ENCODE measurements at regions not wholly inside any gene's neighbourhood (a gene's known extent, or its start where the extent isn't known, plus 50 kb on each side); places are given as distances from the start of the nearest gene placed in this dataset.
"Not testable (repeated sequence)": the region's sequence is repeated elsewhere in the genome, so short reads cannot be mapped to it uniquely, and the experiment has no call there.

- Mint-ChIP-seq H3K4me3 (no peak overlapping the region), H3K36me3 (ENCODE audit: low read depth) (no peaks in the 10 kb centered on the region), H3K9me3 (peaks cover 8% of the 10 kb centered on the region), H3K27me3 (no peaks in the 10 kb centered on the region), H3K4me1 (no peaks in the 10 kb centered on the region), H3K27ac (no peak overlapping the region)
- no peak for DNase-seq
- intact Hi-C loops (cut with micrococcal nuclease), result no loop called here
Measured at GRCh38 chr5:89173528-89173927, 290.5 kb upstream of the MEF2C start.

GRCh38 chr5:89168766-89169165 lies 285.8 kb upstream of the MEF2C start:
- DNase-seq, result no peak
- intact Hi-C loops (cut with micrococcal nuclease), result no loop called here
- Mint-ChIP-seq H3K4me3 (no peak overlapping the region), H3K36me3 (ENCODE audit: low read depth) (no peaks in the 10 kb centered on the region), H3K27me3 (no peaks in the 10 kb centered on the region), H3K9me3 (peaks cover 8% of the 10 kb centered on the region), H3K4me1 (no peaks in the 10 kb centered on the region), H3K27ac (no peak overlapping the region)

- H3K4me3 Mint-ChIP-seq; H3K4me1 Mint-ChIP-seq; intact Hi-C loops (cut with micrococcal nuclease); H3K27ac Mint-ChIP-seq; DNase-seq; H3K27me3 Mint-ChIP-seq; H3K36me3 Mint-ChIP-seq (ENCODE audit: low read depth): not testable (repeated sequence)
- H3K9me3 Mint-ChIP-seq, result peaks cover 12% of the 10 kb centered on the region
Measured at GRCh38 chr5:89164703-89165102, 281.7 kb upstream of the MEF2C start.

GRCh38 chr5:89156226-89156625 lies 273.2 kb upstream of the MEF2C start:
- intact Hi-C loops (cut with micrococcal nuclease), result no loop called here
- no peak for DNase-seq
- no peaks in the 10 kb centered on the region for H3K9me3 Mint-ChIP-seq
- H3K36me3 Mint-ChIP-seq (ENCODE audit: low read depth), result no peaks in the 10 kb centered on the region
- no peak overlapping the region for H3K4me3 Mint-ChIP-seq
- H3K4me1 Mint-ChIP-seq, result no peaks in the 10 kb centered on the region
- H3K27ac Mint-ChIP-seq, result no peak overlapping the region
- H3K27me3 Mint-ChIP-seq, result no peaks in the 10 kb centered on the region

- no peaks in the 10 kb centered on the region for H3K27me3 Mint-ChIP-seq
- H3K36me3 Mint-ChIP-seq (ENCODE audit: low read depth), result no peaks in the 10 kb centered on the region
- intact Hi-C loops (cut with micrococcal nuclease), result no loop called here
- no peak overlapping the region for H3K27ac Mint-ChIP-seq
- no peak overlapping the region for H3K4me3 Mint-ChIP-seq
- no peaks in the 10 kb centered on the region for H3K9me3 Mint-ChIP-seq
- no peak for DNase-seq
- no peaks in the 10 kb centered on the region for H3K4me1 Mint-ChIP-seq
Measured at GRCh38 chr5:89147031-89147430, 264.0 kb upstream of the MEF2C start.

- intact Hi-C loops (cut with micrococcal nuclease), result no loop called here
- Mint-ChIP-seq H3K4me3 (no peak overlapping the region), H3K9me3 (no peaks in the 10 kb centered on the region), H3K4me1 (no peaks in the 10 kb centered on the region), H3K27me3 (no peaks in the 10 kb centered on the region), H3K36me3 (ENCODE audit: low read depth) (no peaks in the 10 kb centered on the region), H3K27ac (no peak overlapping the region)
- no peak for DNase-seq
Measured at GRCh38 chr5:89137148-89137547, 254.2 kb upstream of the MEF2C start.

GRCh38 chr5:89133975-89134374 lies 251.0 kb upstream of the MEF2C start:
- no peaks in the 10 kb centered on the region for H3K9me3 Mint-ChIP-seq
- intact Hi-C loops (cut with micrococcal nuclease), result no loop called here
- H3K4me3 Mint-ChIP-seq, result no peak overlapping the region
- H3K27me3 Mint-ChIP-seq, result no peaks in the 10 kb centered on the region
- no peak overlapping the region for H3K27ac Mint-ChIP-seq
- H3K36me3 Mint-ChIP-seq (ENCODE audit: low read depth), result no peaks in the 10 kb centered on the region
- DNase-seq, result no peak
- no peaks in the 10 kb centered on the region for H3K4me1 Mint-ChIP-seq

- no peak overlapping the region for H3K4me3 Mint-ChIP-seq
- H3K36me3 Mint-ChIP-seq (ENCODE audit: low read depth), result no peaks in the 10 kb centered on the region
- no peak overlapping the region for H3K27ac Mint-ChIP-seq
- no peaks in the 10 kb centered on the region for H3K9me3 Mint-ChIP-seq
- intact Hi-C loops (cut with micrococcal nuclease), result no loop called here
- H3K27me3 Mint-ChIP-seq, result no peaks in the 10 kb centered on the region
- no peak for DNase-seq
- no peaks in the 10 kb centered on the region for H3K4me1 Mint-ChIP-seq
Measured at GRCh38 chr5:89133129-89133528, 250.1 kb upstream of the MEF2C start.

GRCh38 chr5:89130851-89131250 lies 247.9 kb upstream of the MEF2C start:
- DNase-seq, result no peak
- no peaks in the 10 kb centered on the region for H3K36me3 Mint-ChIP-seq (ENCODE audit: low read depth)
- no peaks in the 10 kb centered on the region for H3K9me3 Mint-ChIP-seq
- no peak overlapping the region for H3K27ac Mint-ChIP-seq
- no peaks in the 10 kb centered on the region for H3K4me1 Mint-ChIP-seq
- intact Hi-C loops (cut with micrococcal nuclease), result no loop called here
- H3K27me3 Mint-ChIP-seq, result no peaks in the 10 kb centered on the region
- H3K4me3 Mint-ChIP-seq, result no peak overlapping the region

- intact Hi-C loops (cut with micrococcal nuclease), result no loop called here
- H3K36me3 Mint-ChIP-seq (ENCODE audit: low read depth), result no peaks in the 10 kb centered on the region
- no peak for DNase-seq
- no peaks in the 10 kb centered on the region for H3K4me1 Mint-ChIP-seq
- H3K27ac Mint-ChIP-seq, result no peak overlapping the region
- no peaks in the 10 kb centered on the region for H3K27me3 Mint-ChIP-seq
- H3K9me3 Mint-ChIP-seq, result no peaks in the 10 kb centered on the region
- no peak overlapping the region for H3K4me3 Mint-ChIP-seq
Measured at GRCh38 chr5:89129941-89130340, 247.0 kb upstream of the MEF2C start.

- intact Hi-C loops (cut with micrococcal nuclease), result no loop called here
- H3K27ac Mint-ChIP-seq, result no peak overlapping the region
- H3K9me3 Mint-ChIP-seq, result no peaks in the 10 kb centered on the region
- H3K27me3 Mint-ChIP-seq, result no peaks in the 10 kb centered on the region
- H3K4me1 Mint-ChIP-seq, result no peaks in the 10 kb centered on the region
- DNase-seq, result no peak
- no peaks in the 10 kb centered on the region for H3K36me3 Mint-ChIP-seq (ENCODE audit: low read depth)
- H3K4me3 Mint-ChIP-seq, result no peak overlapping the region
Measured at GRCh38 chr5:89128906-89129625, 246.1 kb upstream of the MEF2C start.

GRCh38 chr5:89128092-89128491 lies 245.1 kb upstream of the MEF2C start:
- DNase-seq, result no peak
- no peaks in the 10 kb centered on the region for H3K36me3 Mint-ChIP-seq (ENCODE audit: low read depth)
- H3K27ac Mint-ChIP-seq, result no peak overlapping the region
- H3K27me3 Mint-ChIP-seq, result no peaks in the 10 kb centered on the region
- H3K4me3 Mint-ChIP-seq, result no peak overlapping the region
- H3K4me1 Mint-ChIP-seq, result no peaks in the 10 kb centered on the region
- no peaks in the 10 kb centered on the region for H3K9me3 Mint-ChIP-seq
- intact Hi-C loops (cut with micrococcal nuclease), result no loop called here

- no peaks in the 10 kb centered on the region for H3K27me3 Mint-ChIP-seq
- no peak overlapping the region for H3K27ac Mint-ChIP-seq
- no peaks in the 10 kb centered on the region for H3K36me3 Mint-ChIP-seq (ENCODE audit: low read depth)
- H3K9me3 Mint-ChIP-seq, result no peaks in the 10 kb centered on the region
- no peaks in the 10 kb centered on the region for H3K4me1 Mint-ChIP-seq
- no peak overlapping the region for H3K4me3 Mint-ChIP-seq
- intact Hi-C loops (cut with micrococcal nuclease), result no loop called here
- DNase-seq, result no peak
Measured at GRCh38 chr5:89127191-89127590, 244.2 kb upstream of the MEF2C start.

- no peak for DNase-seq
- intact Hi-C loops (cut with micrococcal nuclease), result no loop called here
- Mint-ChIP-seq H3K4me3 (no peak overlapping the region), H3K27ac (no peak overlapping the region), H3K9me3 (no peaks in the 10 kb centered on the region), H3K27me3 (no peaks in the 10 kb centered on the region), H3K36me3 (ENCODE audit: low read depth) (no peaks in the 10 kb centered on the region), H3K4me1 (no peaks in the 10 kb centered on the region)
Measured at GRCh38 chr5:89125372-89125771, 242.4 kb upstream of the MEF2C start.

GRCh38 chr5:89123581-89123980 lies 240.6 kb upstream of the MEF2C start:
- H3K4me1 Mint-ChIP-seq, result no peaks in the 10 kb centered on the region
- H3K36me3 Mint-ChIP-seq (ENCODE audit: low read depth), result no peaks in the 10 kb centered on the region
- no peaks in the 10 kb centered on the region for H3K27me3 Mint-ChIP-seq
- no peak overlapping the region for H3K27ac Mint-ChIP-seq
- intact Hi-C loops (cut with micrococcal nuclease), result no loop called here
- H3K9me3 Mint-ChIP-seq, result no peaks in the 10 kb centered on the region
- no peak for DNase-seq
- no peak overlapping the region for H3K4me3 Mint-ChIP-seq
